HEK293T (cell line): ENCODE measurements at regions not wholly inside any gene's neighbourhood (a gene's known extent, or its start where the extent isn't known, plus 50 kb on each side); places are given as distances from the start of the nearest gene placed in this dataset.
A peak's percentile ranks its signal among the peaks of the same experiment; 100 is the strongest.
"Not testable (repeated sequence)": the region's sequence is repeated elsewhere in the genome, so short reads cannot be mapped to it uniquely, and the experiment has no call there.

Experiments
- CTCF ChIA-PET: fragments of 350-600 bp; formaldehyde crosslinking; extraction: SDS; loops from one replicate; lab custom pipeline; 2021; ENCODE audit warnings: antibody characterized with exemption, inconsistent platforms; lab: Yijun Ruan, JAX
- POLR2A ChIA-PET: fragments of 350-600 bp; formaldehyde crosslinking; extraction: SDS; loops from one replicate; lab custom pipeline; 2020; ENCODE audit warnings: antibody characterized with exemption, inconsistent platforms; lab: Yijun Ruan, JAX
- DNase-seq: peaks from one replicate; pipeline ENCODE4 v3.0.0; 2012; ENCODE audit warnings: mixed read lengths; ENCODE audit errors: extremely low spot score
- ARNT ChIP-seq: fragments of 450-650 bp; IDR thresholded peaks from 2 replicates; pipeline ENCODE4 v1.6.1; 2017; ENCODE audit warnings: mild to moderate bottlenecking
- BHLHE40 ChIP-seq: fragments of 450-650 bp; IDR thresholded peaks from 2 replicates; pipeline ENCODE4 v1.6.1; 2016; ENCODE audit warnings: mild to moderate bottlenecking, moderate library complexity, borderline replicate concordance
- CTBP1 ChIP-seq: fragments of 450-650 bp; IDR thresholded peaks from 2 replicates; pipeline ENCODE4 v1.6.1; 2016; ENCODE audit warnings: borderline replicate concordance
- ELF4 ChIP-seq: fragments of 450-650 bp; IDR thresholded peaks from 2 replicates; pipeline ENCODE4 v1.6.1; 2017; ENCODE audit warnings: antibody characterized with exemption
- FOXA1 ChIP-seq: fragments of 450-650 bp; IDR thresholded peaks from 2 replicates; pipeline ENCODE4 v1.6.1; 2016; ENCODE audit warnings: mild to moderate bottlenecking
- FOXK2 ChIP-seq: fragments of 450-650 bp; IDR thresholded peaks from 2 replicates; pipeline ENCODE4 v1.6.1; 2016; ENCODE audit warnings: mild to moderate bottlenecking
- FOXM1 ChIP-seq: fragments of 450-650 bp; IDR thresholded peaks from 2 replicates; pipeline ENCODE4 v1.6.1; 2017; ENCODE audit warnings: mild to moderate bottlenecking, borderline replicate concordance
- HDGF ChIP-seq: fragments of 450-650 bp; IDR thresholded peaks from 2 replicates; pipeline ENCODE4 v1.6.1; 2017; ENCODE audit warnings: antibody characterized with exemption, borderline replicate concordance
- L3MBTL2 ChIP-seq: fragments of 450-650 bp; conservative IDR thresholded peaks from 2 replicates; pipeline ENCODE4 v1.6.1; 2016; ENCODE audit warnings: mild to moderate bottlenecking
- LEF1 ChIP-seq: fragments of 450-650 bp; IDR thresholded peaks from 2 replicates; pipeline ENCODE4 v1.6.1; 2017; ENCODE audit warnings: mild to moderate bottlenecking, borderline replicate concordance
- NFRKB ChIP-seq: fragments of 450-650 bp; IDR thresholded peaks from 2 replicates; pipeline ENCODE4 v1.6.1; 2016; ENCODE audit warnings: mild to moderate bottlenecking, moderate library complexity
- PKNOX1 ChIP-seq: fragments of 450-650 bp; IDR thresholded peaks from 2 replicates; pipeline ENCODE4 v1.6.1; 2016
- SP1 ChIP-seq: fragments of 450-650 bp; IDR thresholded peaks from 2 replicates; pipeline ENCODE4 v1.6.1; 2017
- SUZ12 ChIP-seq: fragments of 450-650 bp; IDR thresholded peaks from 2 replicates; pipeline ENCODE4 v1.6.1; 2016; ENCODE audit warnings: mild to moderate bottlenecking
- TARDBP ChIP-seq: fragments of 450-650 bp; IDR thresholded peaks from 2 replicates; pipeline ENCODE4 v1.6.1; 2016
- ZNF384 ChIP-seq: fragments of 450-650 bp; IDR thresholded peaks from 2 replicates; pipeline ENCODE4 v1.6.1; 2016

- TF ChIP-seq FOXK2 (no peak), CTBP1 (no peak), FOXM1 (no peak), LEF1 (no peak), SUZ12 (no peak), SP1 (no peak), ZNF384 (no peak), NFRKB (no peak), FOXA1 (no peak), ELF4 (no peak), BHLHE40 (no peak), ARNT (no peak), TARDBP (no peak), HDGF (no peak), PKNOX1 (no peak), L3MBTL2 (no peak)
- ChIA-PET POLR2A (interaction anchor here (1.4 to 3.8 kb wide), 4 partner anchors 8 to 91 kb away, joined by 6 to 19 read pairs (median 6); partner anchors contain the start of gene ARID1B), CTCF (interaction anchor here (0.6 kb wide), 1 partner anchor 104 kb away, joined by 3 read pairs; no protein-coding TSS in a partner anchor)
- DNase-seq, result no peak
These were observed 91.4 kb upstream of the ARID1B start for GRCh38 chr6:156685823-156686222.

- CTCF ChIA-PET, result interaction anchor here (0.6 kb wide), 1 partner anchor 223 kb away, joined by 4 read pairs; no protein-coding TSS in a partner anchor
- POLR2A ChIA-PET, result no interaction called here
- no peak for DNase-seq
- TF ChIP-seq NFRKB (no peak), SP1 (no peak), ZNF384 (no peak), L3MBTL2 (no peak), FOXM1 (no peak), CTBP1 (no peak), BHLHE40 (no peak), ARNT (no peak), TARDBP (no peak), SUZ12 (no peak)
These were observed 93.4 kb upstream of the ARID1B start for GRCh38 chr6:156683821-156684220.

- CTCF ChIA-PET, result no interaction called here
- TF ChIP-seq HDGF, result no peak
- POLR2A ChIA-PET, result no interaction called here
- no peak for DNase-seq
These were observed 100.5 kb upstream of the ARID1B start for GRCh38 chr6:156676721-156677120.

- ChIA-PET CTCF (no interaction called here), POLR2A (no interaction called here)
- DNase-seq, result no peak
- TF ChIP-seq BHLHE40 (no peak), SUZ12 (no peak), ARNT (no peak), L3MBTL2 (no peak), LEF1 (no peak)
These were observed 103.0 kb upstream of the ARID1B start for GRCh38 chr6:156674197-156674596.

- CTCF ChIA-PET, POLR2A ChIA-PET, DNase-seq: not testable (repeated sequence)
These were observed 107.1 kb upstream of the ARID1B start for GRCh38 chr6:156670097-156670496.

- CTCF ChIA-PET, result no interaction called here
- peak; percentile 39 for DNase-seq
- POLR2A ChIA-PET, result no interaction called here
- no peak for TF ChIP-seq ARNT
- no peak for TF ChIP-seq FOXA1
- TF ChIP-seq L3MBTL2, result no peak
- TF ChIP-seq PKNOX1, result no peak
- TF ChIP-seq ELF4, result no peak
- TF ChIP-seq FOXM1, result no peak
- no peak for TF ChIP-seq CTBP1
- TF ChIP-seq SP1, result no peak
- no peak for TF ChIP-seq HDGF
- TF ChIP-seq NFRKB, result no peak
These were observed 115.1 kb upstream of the ARID1B start for GRCh38 chr6:156662025-156662445.

GRCh38 chr6:156660389-156660788 is 116.8 kb upstream of the ARID1B start:
- no peak for DNase-seq
- ChIA-PET CTCF (no interaction called here), POLR2A (no interaction called here)
- TF ChIP-seq BHLHE40, result no peak
- no peak for TF ChIP-seq SUZ12
- TF ChIP-seq SP1, result no peak
- TF ChIP-seq TARDBP, result no peak
- no peak for TF ChIP-seq NFRKB
- no peak for TF ChIP-seq CTBP1
- no peak for TF ChIP-seq L3MBTL2
- TF ChIP-seq ZNF384, result no peak
- TF ChIP-seq FOXK2, result no peak
- TF ChIP-seq FOXA1, result no peak
- TF ChIP-seq HDGF, result no peak
- TF ChIP-seq ELF4, result no peak
- no peak for TF ChIP-seq LEF1
- TF ChIP-seq FOXM1, result no peak
- no peak for TF ChIP-seq PKNOX1
- no peak for TF ChIP-seq ARNT
